HG03097 (cell line): ENCODE measurements at regions not wholly inside any gene's neighbourhood (a gene's known extent, or its start where the extent isn't known, plus 50 kb on each side); places are given as distances from the start of the nearest gene placed in this dataset.
"Not testable (repeated sequence)": the region's sequence is repeated elsewhere in the genome, so short reads cannot be mapped to it uniquely, and the experiment has no call there.

ENCODE experiments used
- ATAC-seq: cut with Tn5 transposase; IDR thresholded peaks from one replicate; pipeline ENCODE4 v1.9.1; 2021; ENCODE audit not compliant: unreplicated experiment, low FRiP score

DNA sequence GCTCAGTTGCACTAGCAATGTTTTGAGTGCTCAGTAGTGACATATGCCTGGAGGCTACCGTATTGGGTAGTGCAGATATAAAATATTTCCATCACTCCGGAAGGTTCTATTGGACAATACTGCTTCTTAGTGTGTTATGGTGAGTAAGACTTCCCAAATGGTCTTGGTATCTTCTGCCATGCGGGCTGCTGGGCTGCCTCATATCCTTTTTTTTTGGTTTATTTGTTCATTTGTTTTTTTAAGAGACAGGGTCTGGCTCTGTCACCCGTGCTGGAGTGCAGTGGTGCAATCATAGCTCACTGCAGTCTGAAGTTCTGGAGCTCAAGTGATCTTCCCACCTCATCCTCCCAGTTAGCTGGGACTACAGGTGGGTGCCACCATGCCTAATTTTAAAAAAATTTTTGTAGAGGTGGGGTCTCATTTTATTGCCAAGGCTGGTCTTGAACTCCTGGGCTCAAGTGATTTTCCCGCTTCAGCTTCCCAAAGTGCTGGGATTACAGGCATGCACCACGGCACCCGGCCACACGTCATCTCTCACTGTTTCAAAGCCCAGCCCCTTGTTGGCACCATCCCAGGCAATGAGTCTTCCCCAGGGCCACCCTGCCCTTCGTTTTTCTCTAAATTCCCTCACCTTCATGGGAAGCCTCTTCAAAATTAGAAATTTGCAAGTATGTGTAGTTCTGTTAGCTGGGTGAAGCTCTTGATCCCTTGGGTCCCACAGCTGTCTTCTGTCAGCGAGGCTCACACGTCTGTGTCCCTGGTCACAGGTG lies 111.0 kb upstream of the KLF14 start:
- no peak for ATAC-seq

DNA sequence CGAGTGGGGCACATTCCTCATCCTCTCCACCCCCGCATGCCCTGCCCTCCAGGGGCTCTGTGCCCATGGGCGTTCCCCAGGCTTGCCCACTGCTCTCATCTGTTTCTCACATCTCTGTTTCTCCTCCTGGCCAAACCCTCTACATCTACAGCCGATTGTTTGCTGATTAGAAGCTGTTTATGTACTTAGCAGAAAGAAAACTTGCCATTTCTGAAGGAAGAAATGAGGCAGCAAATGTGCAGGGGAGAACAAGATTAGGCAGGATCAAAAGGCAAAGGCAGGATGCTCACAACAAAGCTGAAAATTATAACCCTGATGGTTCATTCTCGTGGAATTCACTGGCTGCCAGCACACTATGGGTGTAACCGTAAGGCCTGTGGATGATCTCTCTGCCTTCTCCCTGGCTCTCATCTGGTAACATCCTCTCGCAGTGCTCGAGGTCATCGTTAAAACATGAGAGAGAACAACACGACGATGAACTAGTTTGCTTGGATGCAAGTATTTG lies 111.6 kb upstream of the KLF14 start:
- ATAC-seq, result no peak

DNA sequence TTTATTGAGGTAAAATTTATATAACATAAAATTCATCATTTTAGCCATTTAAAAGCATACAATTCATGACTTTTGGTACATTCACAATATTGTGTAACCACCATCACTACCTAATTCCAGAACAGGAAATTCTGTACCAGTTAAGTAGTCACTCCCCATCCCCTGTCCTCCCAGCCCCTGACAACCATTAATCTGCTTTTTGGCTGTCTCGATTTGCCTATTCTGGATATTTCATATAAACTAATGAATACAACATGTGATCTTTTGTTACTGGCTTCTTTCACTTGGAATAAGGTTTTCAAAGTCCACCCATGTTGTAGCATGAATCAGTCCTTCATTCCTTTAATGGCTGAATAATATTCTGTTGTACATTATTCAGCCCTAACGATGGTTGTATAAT lies 115.6 kb upstream of the KLF14 start:
- ATAC-seq, result no peak

DNA sequence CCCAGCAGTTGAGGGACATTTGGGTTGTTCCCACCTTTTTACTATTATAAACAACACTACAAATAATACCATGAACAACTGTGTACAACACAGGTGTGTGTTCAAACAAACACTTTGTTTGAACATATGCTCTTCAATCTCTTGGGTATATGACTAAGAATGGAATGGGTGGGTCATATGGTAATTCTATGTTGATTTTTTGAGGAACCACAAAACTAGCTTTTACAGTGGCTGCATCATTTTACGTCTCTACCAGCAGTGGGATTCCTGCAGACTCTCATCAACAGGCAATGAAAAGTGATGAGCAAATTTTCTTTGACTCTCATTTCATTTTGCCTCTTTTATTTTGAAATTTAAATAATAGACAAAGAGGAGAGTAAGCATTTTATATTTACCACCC lies 116.9 kb upstream of the KLF14 start:
- ATAC-seq, result no peak

DNA sequence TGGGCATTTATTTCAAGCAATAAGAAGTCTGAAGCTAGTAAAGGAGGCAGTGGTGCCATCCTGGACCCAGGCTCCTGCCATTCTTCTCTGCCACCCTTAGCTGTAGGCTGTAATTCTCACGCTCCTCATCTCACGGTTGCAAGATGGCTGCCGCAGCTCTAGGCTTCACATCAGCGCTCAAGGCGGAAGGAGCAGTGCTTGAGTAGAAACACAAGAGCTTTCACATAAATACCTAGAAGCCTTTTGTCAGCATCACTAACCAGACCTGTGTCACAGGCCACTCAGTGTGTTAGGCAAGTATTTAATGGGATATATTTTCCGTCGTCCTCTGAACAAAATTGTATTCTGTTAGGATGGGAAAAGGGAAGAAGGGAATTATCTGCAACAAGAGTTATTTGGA lies 118.9 kb upstream of the KLF14 start:
- no peak for ATAC-seq

DNA sequence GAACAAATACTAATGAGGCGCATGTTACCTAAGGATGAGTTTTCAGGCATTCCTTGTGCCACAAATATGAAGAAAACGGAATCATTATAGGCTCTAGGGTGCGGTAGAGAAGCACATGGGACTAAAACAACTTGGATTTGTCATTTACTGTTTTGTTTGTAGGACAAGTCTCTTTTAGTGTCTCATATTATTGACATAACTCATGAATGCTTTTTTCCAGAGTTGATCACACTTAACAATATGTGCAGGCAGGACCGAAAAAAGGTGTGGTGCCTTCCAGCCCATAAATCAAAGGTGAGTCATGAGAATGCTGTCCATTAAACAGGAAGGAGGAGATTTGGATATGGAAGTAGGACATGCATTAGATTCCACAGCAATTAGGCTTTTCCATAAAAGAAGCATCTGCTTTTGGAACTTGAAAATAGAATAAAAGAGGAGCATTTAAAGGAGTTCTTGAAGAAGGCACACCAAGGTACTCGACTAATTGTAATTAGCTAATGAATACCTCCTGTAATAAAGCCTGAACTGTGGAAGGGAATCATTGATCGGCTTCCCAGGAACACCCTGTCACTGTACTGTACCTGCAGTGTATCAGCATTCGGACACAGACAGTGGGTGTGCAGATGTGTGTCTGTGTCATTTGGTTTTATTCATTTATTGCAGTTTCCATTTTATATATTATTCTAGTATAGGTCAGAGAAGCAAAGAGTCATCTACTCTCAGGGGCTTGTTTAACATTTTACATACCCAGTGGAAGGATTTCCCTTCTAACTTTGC lies 119.7 kb upstream of the KLF14 start:
- ATAC-seq, result no peak

DNA sequence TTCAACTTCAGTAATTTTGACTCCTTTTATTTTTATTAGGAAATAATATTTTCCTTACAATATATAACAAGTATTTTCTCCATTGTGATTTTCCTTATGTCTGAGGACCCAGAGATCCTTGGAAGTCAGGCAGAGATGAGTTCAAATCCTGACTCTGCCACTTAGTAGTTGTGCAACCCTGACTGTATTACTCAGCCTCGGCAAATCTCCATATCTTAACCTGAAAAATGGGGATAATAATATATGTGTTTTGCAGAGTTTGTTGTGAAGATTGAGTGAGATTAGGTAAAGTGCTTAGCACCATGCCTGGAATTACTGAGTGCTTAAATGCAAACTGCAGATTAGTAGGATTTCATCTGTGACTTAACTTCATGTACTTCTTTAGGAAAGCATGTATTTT lies 120.5 kb upstream of the KLF14 start:
- ATAC-seq, result no peak

DNA sequence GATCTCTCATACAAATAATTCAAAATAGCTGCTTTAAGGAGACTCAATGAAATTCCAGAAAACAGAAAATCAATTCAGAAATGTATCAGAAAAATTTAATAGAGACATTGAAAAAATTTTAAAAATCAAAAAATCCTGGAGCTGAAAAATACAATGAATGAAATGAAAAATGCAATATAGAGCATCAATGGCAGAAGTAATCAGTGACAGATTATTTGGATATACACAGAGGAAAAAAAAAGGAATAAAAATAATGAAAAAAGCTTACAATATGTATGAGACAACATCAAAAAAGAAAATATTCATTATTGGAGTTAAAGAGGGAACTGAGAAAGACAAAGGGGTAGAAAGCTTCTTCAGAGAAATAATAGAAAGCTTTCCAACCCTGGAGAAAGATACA lies 122.9 kb upstream of the KLF14 start:
- no peak for ATAC-seq

DNA sequence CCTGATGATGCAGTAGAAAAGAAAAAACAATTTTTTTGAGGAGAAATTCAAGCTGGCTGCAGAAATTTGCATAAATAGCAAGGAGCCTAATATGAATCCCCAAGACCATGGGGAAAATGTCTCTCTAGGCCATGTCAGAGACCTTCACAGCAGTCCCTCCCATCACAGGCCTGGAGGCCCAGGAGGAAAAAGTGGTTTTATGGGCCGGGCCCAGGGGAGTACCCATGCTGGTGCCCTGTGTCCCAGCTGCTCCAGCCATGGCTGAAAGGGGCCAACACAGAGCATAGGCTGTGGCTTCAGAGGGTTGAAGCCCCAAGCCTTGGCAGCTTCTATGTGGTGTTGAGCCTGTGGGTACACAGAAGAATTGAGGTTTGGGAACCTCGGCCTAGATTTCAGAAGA lies 126.8 kb upstream of the KLF14 start:
- not testable (repeated sequence) for ATAC-seq

DNA sequence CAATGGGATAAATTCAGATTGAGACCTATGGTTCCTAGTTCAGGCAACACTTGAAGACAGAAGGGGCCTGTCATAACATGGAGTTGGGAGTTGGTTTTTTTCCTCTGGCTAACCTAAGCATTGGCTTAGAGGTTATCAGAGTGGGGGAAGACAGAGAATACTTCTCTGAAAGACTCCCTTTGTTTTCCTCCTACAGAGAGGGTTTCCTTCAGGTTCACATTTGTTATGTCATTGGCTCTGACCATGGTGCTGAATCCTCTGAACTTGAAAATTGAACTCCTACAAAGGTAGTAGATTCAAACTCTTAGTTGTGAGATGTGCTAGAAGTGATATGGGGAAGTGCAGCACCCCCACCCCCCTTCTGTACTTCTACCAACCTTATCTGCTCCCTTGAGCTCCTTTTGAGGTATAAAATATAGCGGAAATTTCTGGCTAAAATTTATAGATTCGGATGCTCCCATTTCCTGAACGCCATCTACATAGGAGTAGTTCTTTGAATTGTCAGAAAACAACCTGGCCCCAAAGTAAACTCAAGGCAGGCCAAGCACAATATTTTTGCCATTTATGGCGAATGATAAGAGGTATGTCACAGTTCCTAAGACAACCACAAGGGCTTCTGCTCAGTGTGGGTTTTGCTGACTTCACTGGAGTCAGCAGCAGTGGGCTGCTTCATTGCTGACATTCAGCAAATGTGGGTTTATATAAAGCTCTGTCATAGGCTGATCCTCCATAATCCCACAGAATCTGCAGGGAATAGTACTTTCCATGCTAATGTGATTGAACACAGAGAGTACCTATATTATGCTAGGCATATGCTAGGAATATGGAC lies 131.6 kb upstream of the KLF14 start:
- no peak for ATAC-seq

DNA sequence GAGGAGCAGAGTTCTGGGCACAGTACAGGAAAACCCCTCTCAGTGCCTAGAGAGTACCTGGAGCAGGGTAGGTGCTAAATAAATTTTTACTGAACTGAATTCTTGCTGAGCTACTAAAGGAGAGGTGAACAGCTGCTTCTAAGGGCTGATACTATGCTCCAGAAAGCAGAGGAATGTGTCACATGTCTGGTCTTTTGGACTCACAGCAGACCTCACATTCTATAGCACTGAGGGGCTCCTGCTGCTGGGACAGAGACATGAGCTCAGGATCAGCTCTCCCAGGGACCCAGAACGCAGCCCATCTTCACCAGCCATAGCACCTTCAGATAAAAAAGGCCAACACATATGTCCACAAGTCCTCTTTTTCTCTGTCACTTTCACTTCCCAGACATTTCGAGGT lies 133.0 kb upstream of the KLF14 start:
- no peak for ATAC-seq

DNA sequence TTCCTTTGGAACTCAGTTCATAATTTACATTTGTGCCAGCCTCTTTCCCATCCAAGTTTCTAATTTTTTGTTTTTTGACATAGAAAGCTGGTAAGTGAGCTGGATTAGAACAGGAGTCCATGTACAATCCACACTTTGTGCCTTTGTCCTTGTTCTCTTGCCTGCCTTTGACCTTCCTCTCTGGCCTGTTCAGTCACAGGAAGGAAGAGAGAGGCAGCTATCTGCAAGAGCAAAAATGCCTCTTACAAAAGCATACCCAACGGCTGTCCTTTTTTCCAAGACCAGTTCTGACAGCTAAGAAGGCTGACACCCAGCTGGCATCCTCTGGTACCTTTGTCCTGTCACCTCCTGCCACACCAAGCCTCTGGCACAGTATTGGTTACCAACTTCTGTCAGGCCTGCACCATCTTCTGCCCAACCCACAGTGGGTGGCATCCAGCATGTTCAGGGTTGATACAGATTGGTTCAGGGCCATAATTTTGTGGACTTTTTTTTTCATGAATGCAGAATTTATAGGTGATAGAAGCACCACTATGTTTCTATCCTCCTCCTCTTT lies 133.7 kb upstream of the KLF14 start:
- no peak for ATAC-seq

DNA sequence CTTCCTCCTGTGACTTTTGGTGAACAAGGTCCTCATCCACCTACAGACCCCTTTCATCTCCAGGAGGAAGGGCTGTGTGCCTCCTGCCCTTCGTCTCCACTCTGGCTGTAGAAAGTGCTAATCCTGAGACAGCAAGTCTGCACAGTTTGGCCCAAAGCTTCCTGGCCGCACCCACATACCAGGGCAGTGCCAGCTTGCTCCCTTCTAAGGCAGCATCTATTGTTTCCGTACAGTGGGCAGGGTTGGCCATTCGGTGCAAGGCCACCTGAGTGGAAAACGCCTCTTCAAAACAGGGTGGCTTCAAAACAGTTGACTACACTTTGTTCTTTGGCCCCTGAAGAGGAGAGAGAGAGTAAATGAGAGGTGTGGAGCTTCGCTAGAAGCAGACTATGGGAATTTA lies 134.1 kb upstream of the KLF14 start:
- ATAC-seq, result no peak

DNA sequence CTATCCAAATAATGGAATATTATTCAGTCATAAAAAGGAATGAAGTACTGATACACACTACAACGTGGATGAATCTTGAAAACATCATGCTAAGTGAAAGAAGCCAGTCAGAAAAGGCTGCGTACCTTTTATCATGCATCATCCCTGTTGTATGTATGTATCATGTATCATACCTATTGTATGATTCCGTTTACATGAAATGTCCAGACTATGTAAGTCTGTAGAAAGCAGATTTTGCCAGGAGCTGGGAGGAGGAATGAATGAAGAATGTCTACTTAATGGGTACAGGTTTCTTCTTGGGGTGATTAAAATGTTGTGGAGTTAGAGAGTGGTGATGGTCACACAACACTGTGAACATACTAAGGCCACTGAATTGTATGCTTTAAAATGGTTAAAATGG lies 135.9 kb upstream of the KLF14 start:
- ATAC-seq, result no peak

DNA sequence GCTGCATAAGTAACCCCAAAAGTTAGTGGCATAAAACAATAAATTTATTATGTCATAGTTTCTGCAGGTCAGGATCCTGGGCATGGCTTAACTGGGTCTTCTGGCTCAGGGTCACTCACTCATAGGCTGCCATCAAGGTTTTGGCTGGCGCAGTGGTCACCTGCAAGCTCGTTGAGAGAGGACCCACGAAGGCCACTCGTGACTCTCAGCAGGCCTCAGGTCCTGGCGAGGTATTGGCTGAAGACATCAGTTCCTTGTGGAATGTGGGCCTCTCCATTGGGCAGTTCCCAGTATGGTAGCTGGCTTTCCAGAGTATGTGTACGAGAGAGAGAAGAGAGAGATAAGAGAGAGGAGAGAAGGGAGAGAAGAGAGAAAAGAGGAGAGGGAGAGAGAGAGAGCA lies 138.3 kb upstream of the KLF14 start:
- no peak for ATAC-seq

DNA sequence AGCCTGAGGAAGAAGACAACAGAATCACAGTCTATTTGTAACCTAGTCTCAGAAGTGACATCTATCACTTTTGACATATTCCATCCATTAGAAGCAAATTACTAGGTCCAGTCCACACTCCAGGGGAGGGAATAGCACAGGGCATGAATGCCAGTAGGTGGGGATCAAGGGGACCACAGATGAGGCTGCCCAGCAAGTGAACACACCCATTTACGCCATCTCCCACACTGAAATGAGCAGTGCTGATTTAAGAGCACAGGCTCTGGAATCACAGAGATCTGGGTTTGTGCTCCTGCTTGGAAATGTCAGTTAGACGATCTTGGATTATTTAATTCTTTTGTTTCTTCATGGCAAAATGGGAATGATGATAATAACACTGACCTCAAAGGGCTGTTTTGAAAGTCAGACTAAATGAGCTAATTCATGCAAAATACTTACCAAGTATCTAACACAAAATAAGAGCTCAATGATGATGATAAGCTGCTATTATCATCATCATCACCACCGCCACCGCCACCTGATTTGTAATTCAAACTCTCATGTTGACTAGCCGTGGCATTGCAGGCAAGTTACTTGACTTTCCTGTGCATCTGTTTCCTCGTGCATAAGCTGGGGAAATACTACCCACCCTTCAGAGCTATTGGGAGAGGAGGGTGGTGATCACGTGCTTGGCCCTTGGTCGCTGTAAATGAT lies 138.9 kb upstream of the KLF14 start:
- ATAC-seq, result no peak

DNA sequence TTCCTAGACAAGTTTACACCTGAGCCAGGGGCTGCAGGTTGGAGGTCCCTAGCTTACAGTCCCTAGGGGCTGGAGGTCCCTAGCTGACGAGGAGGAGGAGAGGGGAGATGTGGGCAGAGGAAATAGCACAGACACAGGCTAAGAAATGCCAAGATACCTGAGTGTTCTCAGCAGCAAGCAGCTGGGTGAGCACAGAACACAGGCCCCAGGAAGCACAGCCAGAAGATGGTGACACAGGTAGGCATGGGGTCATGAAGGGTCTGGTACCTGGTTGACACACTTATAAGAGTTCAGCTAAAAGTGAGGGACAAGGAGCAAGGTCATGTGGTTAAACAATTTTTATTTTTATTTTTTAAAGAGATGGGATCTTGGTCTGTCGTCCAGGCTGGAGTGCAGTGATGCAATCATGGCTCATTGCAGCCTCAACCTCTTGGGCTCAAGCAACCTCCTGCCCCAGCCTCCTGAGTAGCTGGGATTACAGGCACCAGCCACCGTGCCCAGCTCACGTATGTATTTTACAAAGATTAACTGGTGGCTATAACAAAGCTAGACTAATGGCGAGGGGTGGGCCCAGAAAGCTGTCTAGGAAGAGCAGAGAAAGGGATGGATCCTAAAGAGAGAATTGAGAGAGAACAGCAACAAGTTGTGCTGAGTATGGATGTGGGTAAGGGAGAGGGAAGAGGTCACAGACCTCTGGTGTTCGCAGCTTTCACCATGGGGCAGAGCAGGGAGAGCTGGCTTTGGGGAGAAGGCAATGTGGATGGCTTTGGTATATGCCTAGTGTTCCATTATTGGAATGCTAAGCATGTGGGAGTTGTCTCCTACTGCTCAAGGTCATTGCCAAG lies 140.3 kb upstream of the KLF14 start:
- ATAC-seq, result no peak

DNA sequence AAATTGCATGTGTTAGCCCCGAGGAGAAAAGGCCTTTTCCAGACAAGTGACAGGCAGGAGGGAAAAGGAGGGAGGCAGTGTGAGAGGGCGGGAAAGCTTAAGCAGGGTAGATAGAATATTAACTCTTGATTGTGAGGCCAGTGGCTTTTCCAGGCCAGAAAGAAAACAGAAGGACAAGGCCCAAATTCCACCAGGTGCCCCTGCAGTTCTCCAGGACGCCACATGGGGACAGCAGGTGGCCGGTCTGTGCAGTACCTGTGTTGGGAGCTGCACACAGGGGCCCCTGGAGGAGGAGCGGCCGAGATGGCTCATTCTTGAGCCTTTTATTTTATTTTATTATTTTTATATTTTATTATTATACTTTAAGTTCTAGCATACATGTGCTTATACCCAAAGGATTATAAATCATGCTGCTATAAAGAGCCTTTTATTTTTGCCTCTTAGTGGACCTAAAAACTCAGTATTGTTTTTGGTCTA lies 141.3 kb upstream of the KLF14 start:
- no peak for ATAC-seq

DNA sequence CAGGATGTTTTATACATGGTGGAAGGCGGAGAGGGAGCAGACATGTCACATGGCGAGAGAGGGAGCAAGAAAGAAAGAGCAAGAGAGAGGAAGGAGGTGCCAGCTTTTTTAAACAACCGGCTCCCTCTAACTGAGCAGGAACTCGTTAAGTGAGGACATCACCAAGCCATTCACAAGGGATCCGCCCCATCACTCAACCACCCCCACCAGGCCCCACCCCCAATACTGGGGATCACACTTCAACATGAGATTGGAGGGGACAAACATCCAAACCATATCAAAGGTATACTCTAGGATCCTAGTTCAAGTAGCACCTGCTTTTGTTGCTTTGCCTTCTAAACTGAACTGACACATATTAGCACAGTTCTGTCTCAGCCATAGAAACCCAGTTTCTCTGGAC lies 141.9 kb upstream of the KLF14 start:
- no peak for ATAC-seq
